ENCODE measurements at regions not wholly inside any gene's neighbourhood (a gene's known extent, or its start where the extent isn't known, plus 50 kb on each side); places are given as distances from the start of the nearest gene placed in this dataset.

DNA sequence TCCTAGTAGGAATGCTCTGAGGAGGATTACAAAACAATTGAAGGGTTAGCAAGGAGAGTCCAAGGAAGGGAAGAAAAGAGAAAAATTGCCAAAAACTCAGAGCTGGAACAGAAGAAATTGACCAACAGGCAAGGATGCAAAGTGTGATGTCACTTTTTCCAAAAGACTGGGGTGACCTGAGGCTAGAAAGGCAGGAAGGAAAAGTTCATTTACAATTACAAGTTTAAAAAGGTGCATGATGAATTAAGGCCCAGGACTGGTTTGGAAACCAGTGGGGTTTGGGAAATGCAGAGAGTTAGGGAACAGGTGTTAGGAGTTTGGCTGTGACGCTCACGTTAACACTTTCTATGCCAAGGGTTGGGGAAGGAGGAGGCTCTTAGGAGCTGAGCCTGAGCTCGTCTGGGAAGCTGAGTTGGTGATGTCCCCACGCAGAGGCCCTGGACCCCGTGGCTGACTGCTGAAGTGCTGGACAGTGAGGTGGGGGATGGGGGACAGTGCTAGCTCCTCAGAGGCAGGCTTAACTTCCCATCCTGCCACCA, 92.6 kb upstream of the PODXL start:
- Histone ChIP-seq H3K27me3 (ENCODE audit: insufficient read depth, poor library complexity, severe bottlenecking) (no peaks in the 10 kb centered on the region), H3K27ac (replicated peaks) (no peak overlapping the region), H3K4me3 (replicated peaks; ENCODE audit: insufficient read depth, low read length) (no peak overlapping the region)
- TF ChIP-seq, protein P1, sequence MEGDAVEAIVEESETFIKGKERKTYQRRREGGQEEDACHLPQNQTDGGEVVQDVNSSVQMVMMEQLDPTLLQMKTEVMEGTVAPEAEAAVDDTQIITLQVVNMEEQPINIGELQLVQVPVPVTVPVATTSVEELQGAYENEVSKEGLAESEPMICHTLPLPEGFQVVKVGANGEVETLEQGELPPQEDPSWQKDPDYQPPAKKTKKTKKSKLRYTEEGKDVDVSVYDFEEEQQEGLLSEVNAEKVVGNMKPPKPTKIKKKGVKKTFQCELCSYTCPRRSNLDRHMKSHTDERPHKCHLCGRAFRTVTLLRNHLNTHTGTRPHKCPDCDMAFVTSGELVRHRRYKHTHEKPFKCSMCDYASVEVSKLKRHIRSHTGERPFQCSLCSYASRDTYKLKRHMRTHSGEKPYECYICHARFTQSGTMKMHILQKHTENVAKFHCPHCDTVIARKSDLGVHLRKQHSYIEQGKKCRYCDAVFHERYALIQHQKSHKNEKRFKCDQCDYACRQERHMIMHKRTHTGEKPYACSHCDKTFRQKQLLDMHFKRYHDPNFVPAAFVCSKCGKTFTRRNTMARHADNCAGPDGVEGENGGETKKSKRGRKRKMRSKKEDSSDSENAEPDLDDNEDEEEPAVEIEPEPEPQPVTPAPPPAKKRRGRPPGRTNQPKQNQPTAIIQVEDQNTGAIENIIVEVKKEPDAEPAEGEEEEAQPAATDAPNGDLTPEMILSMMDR (IDR thresholded peaks at IDR 0.05; ENCODE audit: insufficient read depth, low read length) = no peak
- TF ChIP-seq, protein P2, sequence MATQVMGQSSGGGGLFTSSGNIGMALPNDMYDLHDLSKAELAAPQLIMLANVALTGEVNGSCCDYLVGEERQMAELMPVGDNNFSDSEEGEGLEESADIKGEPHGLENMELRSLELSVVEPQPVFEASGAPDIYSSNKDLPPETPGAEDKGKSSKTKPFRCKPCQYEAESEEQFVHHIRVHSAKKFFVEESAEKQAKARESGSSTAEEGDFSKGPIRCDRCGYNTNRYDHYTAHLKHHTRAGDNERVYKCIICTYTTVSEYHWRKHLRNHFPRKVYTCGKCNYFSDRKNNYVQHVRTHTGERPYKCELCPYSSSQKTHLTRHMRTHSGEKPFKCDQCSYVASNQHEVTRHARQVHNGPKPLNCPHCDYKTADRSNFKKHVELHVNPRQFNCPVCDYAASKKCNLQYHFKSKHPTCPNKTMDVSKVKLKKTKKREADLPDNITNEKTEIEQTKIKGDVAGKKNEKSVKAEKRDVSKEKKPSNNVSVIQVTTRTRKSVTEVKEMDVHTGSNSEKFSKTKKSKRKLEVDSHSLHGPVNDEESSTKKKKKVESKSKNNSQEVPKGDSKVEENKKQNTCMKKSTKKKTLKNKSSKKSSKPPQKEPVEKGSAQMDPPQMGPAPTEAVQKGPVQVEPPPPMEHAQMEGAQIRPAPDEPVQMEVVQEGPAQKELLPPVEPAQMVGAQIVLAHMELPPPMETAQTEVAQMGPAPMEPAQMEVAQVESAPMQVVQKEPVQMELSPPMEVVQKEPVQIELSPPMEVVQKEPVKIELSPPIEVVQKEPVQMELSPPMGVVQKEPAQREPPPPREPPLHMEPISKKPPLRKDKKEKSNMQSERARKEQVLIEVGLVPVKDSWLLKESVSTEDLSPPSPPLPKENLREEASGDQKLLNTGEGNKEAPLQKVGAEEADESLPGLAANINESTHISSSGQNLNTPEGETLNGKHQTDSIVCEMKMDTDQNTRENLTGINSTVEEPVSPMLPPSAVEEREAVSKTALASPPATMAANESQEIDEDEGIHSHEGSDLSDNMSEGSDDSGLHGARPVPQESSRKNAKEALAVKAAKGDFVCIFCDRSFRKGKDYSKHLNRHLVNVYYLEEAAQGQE (IDR thresholded peaks at IDR 0.05; ENCODE audit: insufficient replicate concordance, low read depth) = peak; percentile 28
- no peak for DNase-seq (ENCODE audit: low read depth in 1 of 2, low spot score in 1 of 2)

DNA sequence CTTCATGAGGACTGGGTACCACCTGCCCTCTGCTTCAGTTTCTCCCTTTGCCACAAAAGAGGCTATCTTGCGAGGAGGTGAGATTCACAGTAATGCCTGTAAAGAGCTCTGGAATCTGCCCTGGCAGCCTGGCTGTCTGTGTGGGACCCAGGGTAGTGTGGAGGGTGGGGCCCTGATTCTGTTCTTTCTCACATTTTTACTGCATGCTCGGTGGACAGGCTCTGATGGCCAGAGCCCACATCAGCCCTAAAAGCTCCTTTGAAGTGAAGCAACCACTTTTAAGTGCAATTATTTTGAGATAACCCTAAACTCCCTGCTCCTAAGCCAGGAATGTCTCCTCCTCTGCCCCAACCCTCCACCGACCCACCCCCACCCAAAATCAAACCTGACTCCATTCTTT, 92.1 kb upstream of the PODXL start:
- DNase-seq (ENCODE audit: low read depth in 1 of 2, low spot score in 1 of 2) = no peak
- Histone ChIP-seq H3K27ac (replicated peaks) (no peak overlapping the region), H3K4me3 (replicated peaks; ENCODE audit: insufficient read depth, low read length) (no peak overlapping the region), H3K27me3 (ENCODE audit: insufficient read depth, poor library complexity, severe bottlenecking) (no peaks in the 10 kb centered on the region)
- TF ChIP-seq, protein P1 (IDR thresholded peaks at IDR 0.05; ENCODE audit: insufficient read depth, low read length) = no peak
- no peak for TF ChIP-seq SPI1 (IDR thresholded peaks at IDR 0.05; ENCODE audit: borderline replicate concordance, low read depth)
- TF ChIP-seq GABPA (IDR thresholded peaks at IDR 0.05; ENCODE audit: low read depth) = no peak
- TF ChIP-seq, protein P2 (IDR thresholded peaks at IDR 0.05; ENCODE audit: insufficient replicate concordance, low read depth) = no peak
- no peak for TF ChIP-seq POLR2AphosphoS5 (IDR thresholded peaks at IDR 0.05; ENCODE audit: low read depth)

DNA sequence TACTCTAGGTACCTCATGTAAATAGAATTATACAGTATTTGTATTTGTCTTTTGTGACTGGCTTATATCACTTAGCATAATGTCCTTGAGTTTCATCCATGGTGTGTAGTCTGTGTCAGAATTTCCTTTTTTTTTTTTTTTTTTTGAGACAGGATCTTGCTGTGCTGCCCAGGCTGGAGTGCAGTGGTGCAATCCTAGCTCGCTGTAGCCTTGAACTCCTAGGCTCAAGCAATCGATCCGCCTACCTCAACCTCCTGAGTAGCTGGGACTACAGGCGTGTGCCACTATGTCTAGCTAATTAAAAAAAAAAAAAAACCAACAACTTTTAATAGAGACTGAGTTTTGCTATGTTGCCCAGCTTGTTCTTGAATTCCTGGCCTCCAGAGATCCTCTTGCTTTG, 89.8 kb upstream of the PODXL start:
- H3K27ac ChIP-seq (replicated peaks) = no peak overlapping the region
- DNase-seq (ENCODE audit: low read depth in 1 of 2, low spot score in 1 of 2) = no peak
- H3K4me3 ChIP-seq (replicated peaks; ENCODE audit: insufficient read depth, low read length) = no peak overlapping the region
- TF ChIP-seq GABPA (IDR thresholded peaks at IDR 0.05; ENCODE audit: low read depth) (no peak), POLR2AphosphoS5 (IDR thresholded peaks at IDR 0.05; ENCODE audit: low read depth) (no peak), SPI1 (IDR thresholded peaks at IDR 0.05; ENCODE audit: borderline replicate concordance, low read depth) (no peak)
- TF ChIP-seq, protein P2 (IDR thresholded peaks at IDR 0.05; ENCODE audit: insufficient replicate concordance, low read depth) = no peak
- TF ChIP-seq, protein P1 (IDR thresholded peaks at IDR 0.05; ENCODE audit: insufficient read depth, low read length) = no peak
- no peaks in the 10 kb centered on the region for H3K27me3 ChIP-seq (ENCODE audit: insufficient read depth, poor library complexity, severe bottlenecking)
